ENCODE measurements at regions not wholly inside any gene's neighbourhood (a gene's known extent, or its start where the extent isn't known, plus 50 kb on each side); places are given as distances from the start of the nearest gene placed in this dataset.
"Not testable (repeated sequence)": the region's sequence is repeated elsewhere in the genome, so short reads cannot be mapped to it uniquely, and the experiment has no call there.

DNA sequence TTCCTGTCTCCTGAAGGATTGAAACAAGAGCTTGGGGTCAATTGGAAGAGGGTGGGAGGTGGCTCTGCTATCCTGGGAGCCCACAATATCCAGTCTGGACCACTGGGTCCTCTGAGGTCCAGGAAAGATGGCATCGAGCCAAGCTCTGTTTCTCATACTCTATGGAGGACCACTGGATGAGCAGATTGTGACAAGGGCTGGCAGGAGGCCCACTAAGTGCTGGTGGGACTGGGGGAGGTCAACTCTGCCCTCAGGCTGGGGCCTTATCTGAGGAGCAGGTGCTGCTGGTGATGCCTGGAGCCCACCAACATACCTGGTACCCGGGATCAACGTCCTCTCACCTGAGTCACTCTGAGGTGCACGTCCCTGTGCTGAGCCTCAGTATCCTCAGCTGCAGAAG is 142.4 kb downstream of the NDUFA10 start:
- no peak for DNase-seq (ENCODE audit: low read depth)

DNA sequence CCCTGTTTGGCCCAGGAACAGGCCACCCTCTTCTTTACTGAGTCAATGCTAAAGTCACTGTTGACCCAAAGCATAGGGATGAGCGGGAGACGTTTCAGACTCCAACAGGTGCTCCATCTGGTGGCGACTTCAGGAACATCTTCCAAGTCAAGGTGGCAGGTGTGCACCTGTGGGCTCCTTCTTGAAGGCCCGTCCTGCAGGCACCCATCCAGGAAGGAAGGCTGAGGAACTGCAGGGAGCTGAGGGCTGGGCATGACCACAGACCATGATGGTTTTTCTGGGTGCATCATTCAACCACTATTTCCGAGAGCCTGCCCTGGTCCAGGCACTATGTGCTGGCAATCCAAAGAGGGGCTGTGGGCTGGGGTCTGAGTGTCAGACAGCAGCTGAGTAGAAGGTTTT is 142.8 kb downstream of the NDUFA10 start:
- peak; percentile 22 for DNase-seq (ENCODE audit: low read depth)

DNA sequence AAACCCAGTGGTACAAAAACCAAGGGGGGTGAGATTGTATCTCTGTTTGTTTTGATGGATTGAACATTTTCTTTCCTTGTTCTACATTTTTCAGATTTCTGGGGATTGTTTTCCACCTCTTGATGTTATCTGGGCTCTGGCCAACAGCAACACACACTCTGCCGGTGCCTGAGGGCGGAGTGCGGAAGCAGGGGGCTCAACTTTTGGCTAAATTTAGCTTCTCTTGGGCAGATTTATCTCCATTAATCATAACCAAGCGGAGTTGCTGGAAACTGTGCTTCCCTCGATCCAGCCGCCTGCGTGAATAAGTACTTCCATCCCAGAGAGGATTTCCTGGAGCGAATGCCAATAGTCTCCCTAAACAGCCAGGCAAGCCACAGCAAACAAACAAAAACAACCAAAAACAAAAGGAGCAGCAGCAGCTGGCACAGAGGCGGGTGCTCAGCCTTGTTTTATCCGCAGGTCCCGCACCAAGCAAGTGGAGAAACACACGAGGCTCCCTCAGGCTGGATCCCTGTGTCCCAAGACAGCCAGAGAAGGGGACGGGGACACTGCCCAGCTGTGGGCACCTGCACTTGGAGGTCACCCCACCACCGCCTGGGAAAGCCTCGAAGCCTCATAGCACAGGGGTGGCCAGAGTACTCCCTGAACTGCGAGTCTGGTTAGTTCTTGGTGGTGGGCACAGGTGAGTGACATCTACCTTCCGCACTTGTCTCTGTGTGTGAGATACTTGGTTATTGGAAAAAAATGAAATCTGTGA is 143.4 kb downstream of the NDUFA10 start:
- no peak for DNase-seq (ENCODE audit: low read depth)

DNA sequence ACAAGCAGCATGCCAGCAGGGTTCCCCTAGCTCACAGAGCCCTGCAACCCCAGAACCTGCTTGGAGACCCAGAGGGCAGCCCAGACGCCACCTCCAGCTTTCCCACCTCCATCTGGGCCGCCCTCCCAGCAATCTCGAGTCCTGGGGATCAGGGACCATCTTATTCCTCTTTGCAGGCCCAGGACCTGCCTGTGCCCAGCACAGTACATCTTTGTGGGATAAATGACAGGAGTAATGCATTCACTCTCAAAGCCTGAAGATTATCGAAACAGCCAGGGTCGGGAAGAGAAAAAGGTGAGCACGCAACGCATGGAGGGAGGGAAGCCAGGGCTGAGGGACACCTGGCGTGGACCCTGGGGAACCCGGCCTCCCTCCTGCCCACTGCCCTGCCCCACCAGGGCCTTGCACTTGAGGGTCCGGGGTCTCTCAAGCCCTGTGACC is 144.1 kb downstream of the NDUFA10 start:
- DNase-seq (ENCODE audit: low read depth), result no peak

DNA sequence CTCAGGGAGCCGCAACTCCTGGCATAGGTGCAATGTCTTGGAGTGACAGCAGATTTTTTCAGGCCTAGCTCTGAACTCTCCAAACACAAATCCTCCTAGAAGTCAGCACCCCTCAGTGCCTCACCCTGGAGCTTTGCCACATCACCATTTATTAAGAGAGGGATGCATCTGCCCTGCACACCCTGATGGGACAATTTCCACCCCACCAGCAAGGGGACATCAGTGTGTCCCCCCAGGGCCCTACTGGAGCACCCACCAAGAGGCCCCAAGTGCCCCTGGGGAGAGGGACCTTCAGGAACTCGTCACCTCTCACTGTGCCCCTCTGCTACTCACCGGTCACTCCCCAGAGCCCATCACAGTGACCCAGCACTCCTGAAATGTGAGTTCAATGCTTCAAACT is 144.7 kb downstream of the NDUFA10 start:
- no peak for DNase-seq (ENCODE audit: low read depth)

DNA sequence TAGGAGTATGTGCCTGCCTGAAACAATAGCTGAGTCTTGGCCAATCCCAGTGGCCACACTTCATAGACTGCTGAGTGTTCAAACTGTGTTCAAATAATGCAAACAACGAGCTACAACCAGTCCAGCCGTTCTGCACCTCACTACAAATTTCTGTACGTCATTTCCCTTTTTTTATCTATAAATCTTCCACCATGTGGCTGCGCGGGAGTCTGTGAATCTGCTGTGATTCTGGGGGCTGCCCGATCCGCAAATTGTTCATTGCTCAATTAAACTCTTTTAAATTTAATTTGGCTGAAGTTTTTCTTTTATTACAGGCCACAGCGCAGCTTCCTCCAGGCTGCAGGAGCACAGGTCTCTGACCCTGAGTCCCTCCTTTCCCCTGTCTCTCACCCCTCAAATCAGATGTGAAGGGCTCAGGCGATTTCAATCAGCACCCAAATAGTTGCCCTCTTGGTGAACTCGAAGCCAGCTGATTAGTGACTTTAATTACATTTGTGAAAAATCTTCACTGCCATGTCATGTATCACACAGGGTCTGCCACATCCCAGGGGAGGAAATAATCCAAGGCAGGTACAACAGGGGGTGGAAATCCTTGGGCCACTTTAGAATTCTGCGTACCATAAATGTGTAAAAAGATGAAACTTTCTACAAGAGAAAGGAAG is 145.6 kb downstream of the NDUFA10 start:
- DNase-seq (ENCODE audit: low read depth), result no peak

DNA sequence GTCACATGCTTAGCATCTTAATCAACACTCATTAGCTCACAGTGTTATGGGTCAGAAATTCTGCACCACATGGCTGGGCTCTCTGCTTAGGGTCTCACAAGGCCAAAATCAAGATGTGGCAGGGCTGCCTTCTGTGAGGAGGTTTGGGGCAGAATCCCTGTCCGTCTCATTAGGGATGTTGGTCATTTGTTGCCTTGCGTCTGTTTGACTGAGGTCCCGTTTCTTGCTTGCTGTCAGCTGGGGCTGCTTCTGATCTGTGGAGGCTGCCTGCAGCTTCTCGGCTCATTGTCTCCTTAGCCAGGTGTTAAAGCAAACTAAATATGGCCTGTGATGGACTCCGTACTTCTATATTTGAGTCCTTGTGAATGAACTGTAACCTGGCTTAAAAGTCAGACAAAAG is 146.5 kb downstream of the NDUFA10 start:
- no peak for DNase-seq (ENCODE audit: low read depth)

DNA sequence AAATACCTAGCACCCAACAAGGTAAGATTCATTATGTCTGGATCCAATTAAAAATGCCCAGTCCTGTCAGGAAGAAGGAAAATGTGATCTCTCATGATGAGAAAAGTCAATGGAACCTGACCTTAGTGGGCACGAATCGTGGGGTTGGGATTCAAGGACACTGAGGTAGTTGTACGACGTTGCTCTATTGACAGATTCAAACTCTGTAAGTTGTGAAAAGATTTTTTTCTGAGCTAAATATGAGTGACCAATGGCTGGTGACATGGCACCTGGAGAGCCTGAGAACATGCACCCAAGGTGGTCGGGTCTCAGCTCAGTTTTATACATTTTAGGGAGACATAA is 148.2 kb downstream of the NDUFA10 start:
- no peak for DNase-seq (ENCODE audit: low read depth)

DNA sequence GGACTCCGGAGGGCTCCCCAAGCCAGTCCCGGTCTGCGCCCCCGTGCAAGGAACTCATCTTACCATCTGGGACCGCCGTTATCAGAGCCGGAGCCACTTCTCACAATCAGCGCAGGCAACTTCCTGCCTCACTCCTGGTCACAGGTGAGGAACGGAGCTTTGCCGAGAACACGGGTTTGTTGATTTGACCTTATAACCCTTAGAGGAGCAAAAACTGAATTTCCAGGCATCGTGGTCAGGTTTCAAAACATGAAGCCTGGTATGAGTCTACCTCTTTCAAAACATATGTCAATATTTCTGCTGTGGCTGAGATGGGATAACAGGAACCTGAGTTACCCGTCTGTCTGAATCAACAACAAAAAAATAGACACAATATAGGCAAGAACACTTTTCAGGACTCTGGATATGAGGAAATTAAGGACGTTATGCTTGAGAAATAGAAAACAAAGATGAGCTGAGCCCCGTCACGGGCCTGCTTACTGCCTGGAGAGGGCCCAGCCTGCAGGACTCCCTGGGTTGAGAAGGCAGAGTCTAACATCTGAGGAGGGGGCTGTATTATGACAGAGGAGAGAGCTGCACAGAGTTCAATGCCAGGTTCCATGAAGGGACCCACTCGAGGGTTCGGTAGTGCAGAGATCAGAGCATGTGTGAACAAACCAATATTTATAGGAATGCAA is 148.7 kb downstream of the NDUFA10 start:
- DNase-seq (ENCODE audit: low read depth), result no peak

DNA sequence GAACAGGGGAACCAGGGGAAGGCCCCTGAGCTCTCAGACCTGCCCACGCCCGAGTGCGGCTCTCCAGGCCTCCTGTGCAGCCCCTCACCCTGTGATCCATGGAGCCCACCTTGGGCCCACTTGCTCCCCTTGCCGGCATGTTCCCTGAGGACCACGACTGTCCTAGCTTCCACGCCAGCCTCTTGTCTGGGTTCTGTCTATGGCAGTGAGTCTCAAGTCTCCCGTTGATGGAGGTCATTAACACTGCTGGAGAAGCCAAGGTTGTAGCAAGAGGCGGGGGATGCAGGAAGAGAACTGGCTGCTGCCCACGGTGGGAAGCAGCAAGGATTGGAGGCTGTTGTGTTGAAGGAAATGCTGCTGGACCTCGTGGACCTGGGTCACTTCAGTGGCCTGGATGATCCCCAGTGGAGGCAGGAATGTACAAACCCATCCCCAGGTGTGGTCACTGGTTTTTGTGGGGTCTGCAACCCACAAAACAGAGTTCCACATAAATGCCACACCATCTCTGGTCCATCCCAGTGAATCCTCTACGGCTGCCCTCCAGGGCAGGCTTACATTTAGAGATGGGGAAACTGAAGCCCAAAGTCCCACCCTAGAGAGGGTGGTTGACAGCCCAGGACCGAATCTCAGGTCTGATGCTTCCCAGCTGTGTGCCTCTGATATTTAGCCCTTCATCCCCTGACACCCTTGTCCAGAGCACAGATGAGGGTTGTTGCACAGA is 150.3 kb downstream of the NDUFA10 start:
- DNase-seq (ENCODE audit: low read depth), result no peak

DNA sequence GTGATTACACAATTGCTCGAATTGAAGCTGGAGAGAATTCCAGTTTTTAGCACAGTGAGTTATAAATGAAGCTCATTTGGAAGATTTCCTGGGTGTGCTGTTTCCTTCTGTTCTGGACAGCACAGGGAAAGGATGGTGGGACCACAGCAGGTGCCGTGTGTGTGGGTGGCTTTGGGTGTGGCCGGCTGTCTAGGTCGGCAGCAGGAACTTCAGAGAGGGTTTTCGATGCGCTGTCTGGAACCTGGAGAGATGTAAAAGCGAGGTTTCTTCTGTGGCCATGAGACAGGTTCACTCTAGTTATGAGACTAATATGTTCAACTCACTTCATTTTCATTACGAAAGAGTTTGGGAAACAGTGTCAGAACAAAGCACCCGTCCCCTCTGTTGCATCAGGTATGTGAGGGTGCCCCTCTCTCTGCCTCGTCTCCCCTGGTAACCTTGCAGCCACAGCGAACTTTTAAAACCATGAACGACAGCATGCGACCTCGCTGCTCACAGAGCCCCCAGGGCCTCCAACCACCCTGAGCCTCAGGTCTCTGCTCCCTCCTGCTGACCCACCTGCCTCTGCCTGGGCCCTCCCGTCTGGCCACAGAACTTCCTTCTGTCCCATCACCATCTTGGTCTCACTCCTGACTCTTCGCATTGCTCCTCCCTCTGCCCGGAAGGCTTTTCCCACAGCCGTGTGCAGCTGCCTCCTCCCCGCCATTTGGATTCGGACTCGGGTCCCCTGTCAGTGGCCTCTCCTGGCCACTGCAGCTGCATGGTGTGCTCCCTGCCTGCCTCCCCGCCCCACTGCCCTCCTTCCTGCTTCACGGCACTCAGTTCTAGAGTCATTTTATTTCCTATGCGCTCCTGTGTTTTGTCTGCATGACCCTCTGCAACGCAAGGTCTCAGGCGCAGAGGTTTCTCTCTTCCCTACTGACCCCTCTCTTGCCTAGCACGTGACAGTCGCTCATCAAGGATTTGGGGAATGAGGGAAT is 151.2 kb downstream of the NDUFA10 start:
- no peak for DNase-seq (ENCODE audit: low read depth)

DNA sequence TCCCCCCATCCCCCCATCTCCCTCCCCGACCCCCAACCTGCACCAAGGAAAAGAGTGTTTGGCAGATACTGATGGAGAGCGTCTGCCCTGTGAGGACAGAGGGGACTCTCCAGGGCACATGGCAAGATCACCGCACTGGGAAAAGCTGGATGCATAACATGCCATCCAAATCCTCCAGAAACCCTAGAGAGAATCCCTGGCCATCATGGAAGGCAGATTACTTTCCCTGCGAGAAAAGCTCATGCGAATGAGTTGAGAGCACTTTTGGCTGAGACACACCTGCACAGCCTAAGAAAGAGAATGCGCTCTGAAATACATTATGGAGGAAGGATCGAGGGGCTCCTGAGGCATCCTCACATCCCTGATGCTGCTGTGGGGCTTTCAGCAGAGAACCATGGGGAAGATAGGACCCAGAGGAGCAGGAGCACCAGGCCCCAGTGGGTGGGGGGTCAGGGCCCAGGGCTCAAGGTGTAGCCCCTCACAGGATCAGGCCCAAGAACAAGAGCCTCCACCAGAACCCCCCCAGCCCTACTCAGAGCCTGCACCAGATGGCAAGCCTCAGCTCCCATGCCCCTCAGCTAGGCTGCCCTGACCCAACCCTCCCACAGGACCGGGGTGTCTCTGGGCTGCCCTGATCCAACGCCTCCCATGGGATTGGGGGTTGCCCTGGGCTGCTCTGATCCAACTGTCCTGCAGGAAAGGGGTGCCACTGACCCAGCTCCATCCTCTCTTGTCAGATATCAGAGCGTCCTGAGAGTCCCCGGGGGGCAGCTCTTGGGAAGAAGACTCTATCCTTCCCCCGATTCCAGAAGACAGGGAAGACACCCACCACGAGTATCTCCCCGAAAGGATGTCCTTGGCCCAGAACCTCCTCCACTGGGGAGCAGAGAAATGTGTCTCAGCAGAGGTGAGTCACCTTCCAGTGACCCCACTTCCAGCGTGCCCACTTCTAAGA is 153.4 kb downstream of the NDUFA10 start:
- DNase-seq (ENCODE audit: low read depth), result no peak

DNA sequence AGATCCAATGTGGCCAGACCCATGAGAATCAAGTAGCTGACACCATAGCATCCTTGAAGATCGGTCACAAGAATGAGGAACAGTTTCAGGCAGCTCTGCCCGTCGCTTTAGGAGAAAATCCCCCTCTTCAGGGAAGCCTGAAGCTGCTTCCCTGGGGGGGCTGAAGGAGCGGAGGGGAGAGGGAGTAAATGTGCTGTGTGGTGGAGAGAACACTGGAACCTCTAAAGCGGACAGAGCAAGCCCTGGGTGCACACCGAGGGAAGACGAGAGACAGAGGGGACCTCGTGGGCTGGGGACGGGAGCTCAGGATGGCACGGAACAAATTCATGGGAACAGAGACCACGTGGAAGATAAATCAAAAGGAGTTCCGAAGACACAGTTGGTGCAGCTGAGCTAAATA is 154.3 kb downstream of the NDUFA10 start:
- no peak for DNase-seq (ENCODE audit: low read depth)

DNA sequence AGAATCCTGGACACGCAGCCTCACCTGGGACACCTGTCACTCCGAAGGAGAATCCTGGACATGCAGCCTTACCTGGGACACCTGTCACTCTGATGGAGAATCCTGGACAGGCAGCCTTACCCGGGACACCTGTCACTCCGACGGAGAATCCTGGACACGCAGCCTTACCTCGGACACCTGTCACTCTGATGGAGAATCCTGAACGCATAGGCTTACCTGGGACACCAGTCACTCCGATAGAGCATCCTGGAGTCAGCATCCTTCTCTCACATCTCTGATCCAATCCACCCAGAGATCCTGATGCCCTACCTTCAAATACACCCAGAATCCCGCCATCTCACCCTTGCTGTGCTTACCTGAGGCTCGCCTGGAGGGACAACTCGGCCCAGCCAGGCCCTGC is 154.9 kb downstream of the NDUFA10 start:
- no peak for DNase-seq (ENCODE audit: low read depth)

DNA sequence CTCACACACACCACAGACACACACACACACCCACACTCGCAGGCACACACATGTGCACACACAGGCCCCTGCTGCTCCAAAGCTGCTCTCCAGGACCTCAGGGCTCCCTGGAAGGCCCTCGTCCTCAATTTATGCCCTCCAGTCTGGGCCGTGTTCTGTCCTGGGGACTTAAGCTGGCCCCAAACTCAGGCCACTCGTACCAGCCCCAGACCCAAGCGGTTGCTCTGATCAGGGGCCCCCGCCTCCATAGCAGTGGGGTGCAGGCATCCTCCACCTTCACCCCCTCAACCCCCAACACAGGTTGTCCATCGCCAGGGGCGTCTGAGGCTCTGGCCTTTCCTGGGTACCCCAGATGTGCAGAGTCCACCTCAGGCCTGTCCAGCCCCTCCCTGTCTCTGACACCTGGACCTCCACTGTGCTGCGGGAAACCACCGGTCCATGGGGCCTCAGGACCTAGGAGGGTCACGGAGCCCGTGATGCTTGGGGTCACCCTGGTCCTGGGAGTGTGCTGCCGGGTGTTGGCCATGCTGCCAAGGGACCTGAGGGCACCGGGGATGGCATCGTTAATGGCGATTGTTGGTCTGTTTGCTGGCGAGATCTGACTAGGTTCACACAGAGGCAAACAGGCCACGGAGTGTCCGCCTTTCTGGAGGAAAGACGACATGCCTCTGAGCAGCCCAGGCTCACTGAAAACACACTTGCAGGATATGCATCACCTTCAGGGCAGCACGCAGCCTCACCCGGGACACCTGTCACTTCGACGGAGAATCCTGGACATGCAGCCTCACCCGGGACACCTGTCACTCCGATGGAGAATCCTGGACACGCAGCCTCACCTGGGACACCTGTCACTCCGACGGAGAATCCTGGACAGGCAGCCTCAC is 155.6 kb downstream of the NDUFA10 start:
- DNase-seq (ENCODE audit: low read depth), result no peak

DNA sequence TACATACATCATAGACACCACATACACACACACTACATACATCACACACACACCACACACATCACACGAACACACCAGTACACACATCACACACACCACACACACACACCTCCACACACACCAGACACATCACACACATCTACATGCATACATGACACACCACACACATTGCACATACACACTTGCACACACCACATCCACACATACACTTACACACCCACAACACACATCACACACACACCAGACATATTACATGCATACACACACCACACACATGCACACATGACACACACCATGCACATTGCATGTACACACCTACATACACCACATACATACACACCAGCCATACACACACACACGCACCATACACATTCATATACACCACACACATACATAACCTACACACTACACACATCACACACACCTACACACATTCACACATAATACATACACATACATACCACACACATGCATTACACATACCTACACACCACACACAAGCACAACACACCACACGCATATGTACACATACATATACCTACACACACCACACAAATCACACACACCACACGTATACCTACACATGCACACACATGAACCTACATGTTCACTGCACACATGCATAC is 156.5 kb downstream of the NDUFA10 start:
- DNase-seq (ENCODE audit: low read depth), result no peak

DNA sequence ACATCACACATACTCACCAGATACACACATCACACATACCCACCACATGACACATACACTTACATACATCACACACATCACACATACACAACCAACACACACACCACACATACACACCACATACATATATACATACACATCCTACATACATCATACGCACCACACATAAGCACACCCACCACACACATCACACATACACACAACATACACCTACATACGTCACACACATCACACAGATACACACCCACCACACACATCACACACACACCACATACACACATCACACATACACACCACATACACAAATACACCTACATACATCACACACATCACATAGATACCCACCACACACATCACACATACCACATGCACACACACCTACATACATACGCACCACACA is 158.4 kb downstream of the NDUFA10 start:
- no peak for DNase-seq (ENCODE audit: low read depth)

DNA sequence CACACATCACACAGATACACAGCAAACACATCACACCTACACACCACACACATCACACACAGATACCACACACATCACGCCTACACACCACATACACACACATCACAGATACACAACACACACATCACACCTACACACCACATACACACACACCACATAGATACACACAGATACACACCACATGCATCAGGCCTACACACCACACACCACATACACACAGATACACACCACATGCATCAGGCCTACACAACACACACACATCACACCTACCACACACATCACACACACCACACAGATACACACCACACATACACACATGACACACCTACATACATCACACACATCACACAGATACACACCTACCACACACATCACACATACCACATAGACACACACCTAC is 158.8 kb downstream of the NDUFA10 start:
- DNase-seq (ENCODE audit: low read depth), result no peak

DNA sequence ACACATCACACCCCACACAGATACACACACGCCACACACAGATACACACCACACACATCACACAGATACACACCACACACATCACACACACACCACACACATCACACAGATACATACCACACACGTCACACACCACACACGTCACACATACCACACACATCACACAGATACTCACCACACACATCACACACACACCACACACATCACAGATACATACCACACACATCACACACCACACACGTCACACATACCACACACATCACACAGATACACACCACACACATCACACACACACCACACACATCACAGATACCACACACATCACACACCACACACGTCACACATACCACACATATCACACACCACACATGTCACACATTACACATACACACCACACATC is 159.3 kb downstream of the NDUFA10 start:
- not testable (repeated sequence) for DNase-seq (ENCODE audit: low read depth)

Data from stimulated activated CD8-positive, alpha-beta memory T cell treated with anti-CD3 and anti-CD28 coated beads, Interleukin-15, amount 100 ng/mL, for 24 hours (primary cell).